GM10266 (cell line): ENCODE measurements at regions not wholly inside any gene's neighbourhood (a gene's known extent, or its start where the extent isn't known, plus 50 kb on each side); places are given as distances from the start of the nearest gene placed in this dataset.
A peak's percentile ranks its signal among the peaks of the same experiment; 100 is the strongest.

Source experiments
- DNase-seq: peaks from one replicate; pipeline ENCODE4 v3.0.0; 2012; ENCODE audit errors: extremely low spot score
- TF ChIP-seq, protein P1 (sequence below): IDR thresholded peaks from 2 replicates; pipeline ENCODE4 v1.5.1; 2012; ENCODE audit warnings: mild to moderate bottlenecking, low read depth; ENCODE audit not compliant: control insufficient read depth, insufficient read depth; ENCODE audit errors: missing control alignments

GRCh38 chr10:53624722-53625121 lies 852.1 kb upstream of the MBL2 start:
- no peak for DNase-seq
- TF ChIP-seq, protein P1, sequence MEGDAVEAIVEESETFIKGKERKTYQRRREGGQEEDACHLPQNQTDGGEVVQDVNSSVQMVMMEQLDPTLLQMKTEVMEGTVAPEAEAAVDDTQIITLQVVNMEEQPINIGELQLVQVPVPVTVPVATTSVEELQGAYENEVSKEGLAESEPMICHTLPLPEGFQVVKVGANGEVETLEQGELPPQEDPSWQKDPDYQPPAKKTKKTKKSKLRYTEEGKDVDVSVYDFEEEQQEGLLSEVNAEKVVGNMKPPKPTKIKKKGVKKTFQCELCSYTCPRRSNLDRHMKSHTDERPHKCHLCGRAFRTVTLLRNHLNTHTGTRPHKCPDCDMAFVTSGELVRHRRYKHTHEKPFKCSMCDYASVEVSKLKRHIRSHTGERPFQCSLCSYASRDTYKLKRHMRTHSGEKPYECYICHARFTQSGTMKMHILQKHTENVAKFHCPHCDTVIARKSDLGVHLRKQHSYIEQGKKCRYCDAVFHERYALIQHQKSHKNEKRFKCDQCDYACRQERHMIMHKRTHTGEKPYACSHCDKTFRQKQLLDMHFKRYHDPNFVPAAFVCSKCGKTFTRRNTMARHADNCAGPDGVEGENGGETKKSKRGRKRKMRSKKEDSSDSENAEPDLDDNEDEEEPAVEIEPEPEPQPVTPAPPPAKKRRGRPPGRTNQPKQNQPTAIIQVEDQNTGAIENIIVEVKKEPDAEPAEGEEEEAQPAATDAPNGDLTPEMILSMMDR, result no peak

DNA sequence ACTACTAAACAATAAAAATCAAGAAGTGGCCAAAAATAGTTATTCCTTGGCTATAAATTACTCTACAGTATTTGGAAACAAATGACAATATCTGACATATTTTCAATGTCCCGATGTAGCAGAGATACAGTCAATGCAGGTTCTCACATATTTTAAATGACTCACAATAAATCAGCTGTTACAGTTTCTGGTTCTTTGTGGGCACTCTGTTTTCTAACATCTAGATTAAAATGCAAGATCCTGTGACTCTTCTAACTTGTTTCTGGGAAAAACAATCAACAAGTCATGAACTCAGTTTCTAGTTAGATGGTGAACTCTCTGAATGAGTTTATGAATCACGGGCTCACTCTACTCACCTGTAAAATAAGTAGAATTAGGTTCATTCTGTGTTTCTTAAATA lies 849.6 kb upstream of the MBL2 start:
- no peak for DNase-seq
- TF ChIP-seq, protein P1, result no peak

- TF ChIP-seq, protein P1, result no peak
- DNase-seq, result no peak
Observed at GRCh38 chr10:53619671-53620070, 847.1 kb upstream of the MBL2 start.

DNA sequence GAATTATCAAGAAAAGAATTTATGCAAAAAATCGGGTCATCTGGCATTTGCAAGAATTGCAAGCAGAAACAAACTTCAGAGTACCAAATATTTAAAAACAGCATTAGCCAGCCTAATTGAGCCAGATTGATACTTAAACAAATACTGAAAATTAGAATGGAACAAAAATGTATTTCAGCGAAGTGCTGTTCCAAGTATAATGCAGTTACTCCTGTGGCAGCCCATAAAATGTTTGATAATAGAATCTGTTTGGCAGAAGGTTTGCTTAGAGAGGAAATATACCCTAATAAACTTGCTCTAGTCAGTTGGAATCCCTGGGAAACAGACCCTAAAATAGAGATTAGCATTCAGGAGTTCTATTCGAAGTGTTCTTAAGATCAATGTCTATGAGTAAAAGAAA lies 835.1 kb upstream of the MBL2 start:
- no peak for DNase-seq
- TF ChIP-seq, protein P1, result no peak

GRCh38 chr10:53606981-53607380 lies 834.4 kb upstream of the MBL2 start:
- TF ChIP-seq, protein P1, result no peak
- no peak for DNase-seq

- DNase-seq, result peak; percentile 5
- TF ChIP-seq, protein P1, result peak; percentile 88
Observed at GRCh38 chr10:53601260-53601875, 828.8 kb upstream of the MBL2 start.

DNA sequence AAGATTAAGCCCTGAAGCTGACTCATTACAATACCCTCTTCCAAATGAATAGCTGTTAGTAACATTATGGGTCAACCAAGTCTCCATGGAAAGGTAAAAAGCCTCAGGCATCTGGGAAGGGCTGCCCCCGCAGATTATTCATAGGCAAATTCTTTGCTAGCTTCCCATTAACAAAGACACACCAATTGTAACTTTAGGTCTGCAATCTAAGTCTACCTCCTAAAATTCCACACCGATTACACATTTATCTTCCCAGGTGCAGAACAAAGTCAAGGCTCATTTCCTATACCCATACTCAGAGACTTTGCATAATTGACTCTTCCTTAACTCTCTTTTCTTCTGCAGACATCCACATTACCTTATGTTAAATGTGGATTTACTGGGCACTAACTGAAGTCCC lies 826.3 kb upstream of the MBL2 start:
- no peak for DNase-seq

More for the DNA sequence above, 826.3 kb upstream of the MBL2 start:
- TF ChIP-seq, protein P1, result no peak
